MG63 (cell line): ENCODE measurements at regions not wholly inside any gene's neighbourhood (a gene's known extent, or its start where the extent isn't known, plus 50 kb on each side); places are given as distances from the start of the nearest gene placed in this dataset.

Experiments
- DNase-seq: peaks from one replicate; pipeline ENCODE4 v3.0.0-alpha.2; 2020
- H3K27me3 ChIP-seq: fragments of 250-450 bp; sonication (Bioruptor Pico); 2 replicates; pipeline ENCODE4 v1.5.1; 2020; ENCODE audit warnings: mild to moderate bottlenecking, moderate library complexity
- H3K36me3 ChIP-seq: fragments of 250-450 bp; sonication (Bioruptor Pico); 2 replicates; pipeline ENCODE4 v1.5.1; 2020; ENCODE audit warnings: mild to moderate bottlenecking, moderate library complexity
- H3K4me3 ChIP-seq: fragments of 250-450 bp; sonication (Bioruptor Pico); 2 replicates; pipeline ENCODE4 v1.5.1; 2020; ENCODE audit warnings: mild to moderate bottlenecking, moderate library complexity
- H3K9me3 ChIP-seq: fragments of 250-450 bp; sonication (Bioruptor Pico); 2 replicates; pipeline ENCODE4 v1.5.1; 2020; ENCODE audit warnings: mild to moderate bottlenecking, moderate library complexity

- peak; percentile 100 for DNase-seq
- Histone ChIP-seq H3K9me3 (peaks cover 20% of the 10 kb centered on the region), H3K27me3 (no peaks in the 10 kb centered on the region), H3K4me3 (no peak overlapping the region), H3K36me3 (no peaks in the 10 kb centered on the region)
Measured at GRCh38 chr9:16213781-16214515, 656.5 kb downstream of the BNC2 start.

GRCh38 chr9:16214677-16215352 is 655.7 kb downstream of the BNC2 start:
- H3K27me3 ChIP-seq: no peaks in the 10 kb centered on the region

GRCh38 chr9:16215353-16215680 is 655.2 kb downstream of the BNC2 start:
- peaks cover 15% of the 10 kb centered on the region for H3K9me3 ChIP-seq
- H3K36me3 ChIP-seq: no peaks in the 10 kb centered on the region
- no peaks in the 10 kb centered on the region for H3K27me3 ChIP-seq
- H3K4me3 ChIP-seq: no peak overlapping the region
- DNase-seq: no peak

More at GRCh38 chr9:16214677-16215352, 655.7 kb downstream of the BNC2 start:
- Histone ChIP-seq H3K4me3 (no peak overlapping the region), H3K9me3 (peaks cover 20% of the 10 kb centered on the region), H3K36me3 (no peaks in the 10 kb centered on the region)
- DNase-seq: no peak

- Histone ChIP-seq H3K4me3 (no peak overlapping the region), H3K36me3 (no peaks in the 10 kb centered on the region), H3K9me3 (no peaks in the 10 kb centered on the region; the same call in 1 of the 2 replicates), H3K27me3 (no peaks in the 10 kb centered on the region)
- peak; percentile 74 for DNase-seq
Measured at GRCh38 chr9:16217943-16218701, 652.3 kb downstream of the BNC2 start.

- peaks cover 18% of the 10 kb centered on the region for H3K9me3 ChIP-seq
- DNase-seq: no peak
- no peaks in the 10 kb centered on the region for H3K36me3 ChIP-seq
- no peak overlapping the region for H3K4me3 ChIP-seq
- H3K27me3 ChIP-seq: no peaks in the 10 kb centered on the region
Measured at GRCh38 chr9:16221366-16221765, 649.1 kb downstream of the BNC2 start.

- H3K9me3 ChIP-seq: peaks cover 18% of the 10 kb centered on the region
- H3K27me3 ChIP-seq: no peaks in the 10 kb centered on the region
- DNase-seq: no peak
- H3K36me3 ChIP-seq: no peaks in the 10 kb centered on the region
- H3K4me3 ChIP-seq: no peak overlapping the region
Measured at GRCh38 chr9:16221822-16222547, 648.5 kb downstream of the BNC2 start.

GRCh38 chr9:16223074-16223871 is 647.2 kb downstream of the BNC2 start:
- Histone ChIP-seq H3K9me3 (peaks cover 18% of the 10 kb centered on the region), H3K4me3 (no peak overlapping the region), H3K36me3 (no peaks in the 10 kb centered on the region), H3K27me3 (no peaks in the 10 kb centered on the region)
- DNase-seq: peak; percentile 62

- no peak for DNase-seq
- H3K27me3 ChIP-seq: no peaks in the 10 kb centered on the region
- peaks cover 34% of the 10 kb centered on the region for H3K9me3 ChIP-seq
- H3K4me3 ChIP-seq: no peak overlapping the region
- H3K36me3 ChIP-seq: no peaks in the 10 kb centered on the region
Measured at GRCh38 chr9:16230731-16231130, 639.7 kb downstream of the BNC2 start.

- DNase-seq: peak; percentile 83
- H3K4me3 ChIP-seq: no peak overlapping the region
- no peaks in the 10 kb centered on the region for H3K36me3 ChIP-seq
- H3K27me3 ChIP-seq: no peaks in the 10 kb centered on the region
- H3K9me3 ChIP-seq: peaks cover 29% of the 10 kb centered on the region
Measured at GRCh38 chr9:16236311-16236710, 634.2 kb downstream of the BNC2 start.

- peaks cover 29% of the 10 kb centered on the region for H3K9me3 ChIP-seq
- H3K27me3 ChIP-seq: no peaks in the 10 kb centered on the region
- H3K36me3 ChIP-seq: no peaks in the 10 kb centered on the region
- H3K4me3 ChIP-seq: no peak overlapping the region
- no peak for DNase-seq
Measured at GRCh38 chr9:16236882-16237281, 633.6 kb downstream of the BNC2 start.

- no peak for DNase-seq
- Histone ChIP-seq H3K27me3 (no peaks in the 10 kb centered on the region), H3K36me3 (no peaks in the 10 kb centered on the region), H3K4me3 (no peak overlapping the region), H3K9me3 (peaks cover 24% of the 10 kb centered on the region)
Measured at GRCh38 chr9:16238623-16239138, 631.8 kb downstream of the BNC2 start.

GRCh38 chr9:16241231-16241630 is 629.2 kb downstream of the BNC2 start:
- Histone ChIP-seq H3K36me3 (no peaks in the 10 kb centered on the region), H3K27me3 (no peaks in the 10 kb centered on the region), H3K9me3 (peaks cover 3% of the 10 kb centered on the region; the same call in 1 of the 2 replicates), H3K4me3 (no peak overlapping the region)
- DNase-seq: peak; percentile 72

GRCh38 chr9:16243798-16244197 is 626.7 kb downstream of the BNC2 start:
- H3K36me3 ChIP-seq: no peaks in the 10 kb centered on the region
- DNase-seq: no peak
- no peak overlapping the region for H3K4me3 ChIP-seq
- H3K27me3 ChIP-seq: no peaks in the 10 kb centered on the region
- no peaks in the 10 kb centered on the region for H3K9me3 ChIP-seq

GRCh38 chr9:16245756-16246440 is 624.6 kb downstream of the BNC2 start:
- Histone ChIP-seq H3K9me3 (no peaks in the 10 kb centered on the region), H3K4me3 (no peak overlapping the region), H3K36me3 (no peaks in the 10 kb centered on the region), H3K27me3 (no peaks in the 10 kb centered on the region)
- DNase-seq: peak; percentile 91

- Histone ChIP-seq H3K4me3 (no peak overlapping the region), H3K36me3 (no peaks in the 10 kb centered on the region), H3K27me3 (no peaks in the 10 kb centered on the region), H3K9me3 (no peaks in the 10 kb centered on the region)
- peak; percentile 90 for DNase-seq
Measured at GRCh38 chr9:16246785-16247184, 623.7 kb downstream of the BNC2 start.
